ENCODE measurements at regions not wholly inside any gene's neighbourhood (a gene's known extent, or its start where the extent isn't known, plus 50 kb on each side); places are given as distances from the start of the nearest gene placed in this dataset.

GRCh38 chr12:131457331-131458047 lies 253.4 kb upstream of the SFSWAP start:
- no peaks in the 10 kb centered on the region for H3K36me3 ChIP-seq (replicated peaks in 1 of 2)
- intact Hi-C loops (cut with DNase I): no loop called here

GRCh38 chr12:131458048-131458374 lies 252.9 kb upstream of the SFSWAP start:
- peak in 1 of 7 donors; percentile 33 for DNase-seq
- no peaks in the 10 kb centered on the region for H3K9me3 ChIP-seq (replicated peaks in 1 of 3)
- WGBS, 4 donors: 69 to 79% (median 78%) methylated on average over 8 to 9 of the region's 9 CpGs
- H3K4me1 ChIP-seq (replicated peaks in 1 of 2): no peaks in the 10 kb centered on the region
- no peaks in the 10 kb centered on the region for H3K36me3 ChIP-seq (replicated peaks in 1 of 2)
- no peak for TF ChIP-seq CTCF (IDR thresholded peaks at IDR 0.05)
- H3K27ac ChIP-seq: no peak overlapping the region
- peaks cover 4% of the 10 kb centered on the region for H3K27me3 ChIP-seq
- intact Hi-C loops (cut with DNase I): no loop called here
- H3K4me3 ChIP-seq: no peak overlapping the region

More at GRCh38 chr12:131457331-131458047, 253.4 kb upstream of the SFSWAP start:
- Histone ChIP-seq H3K4me3 (no peak overlapping the region), H3K27me3 (peaks cover 4% of the 10 kb centered on the region), H3K4me1 (replicated peaks in 1 of 2) (no peaks in the 10 kb centered on the region), H3K9me3 (replicated peaks in 1 of 3) (no peaks in the 10 kb centered on the region), H3K27ac (no peak overlapping the region)
- 64 to 75% (median 70%) methylated on average over 9 to 19 of the region's 19 CpGs for whole genome bisulfite sequencing, 4 donors
- TF ChIP-seq POLR2A (IDR thresholded peaks at IDR 0.05) (no peak), CTCF (IDR thresholded peaks at IDR 0.05) (no peak)
- peak in 1 of 7 donors; percentile 21 for DNase-seq

GRCh38 chr12:131458931-131459772 lies 251.7 kb upstream of the SFSWAP start:
- peaks cover 4% of the 10 kb centered on the region for H3K27me3 ChIP-seq
- no peak for TF ChIP-seq CTCF (IDR thresholded peaks at IDR 0.05)
- no peak for TF ChIP-seq POLR2A (IDR thresholded peaks at IDR 0.05)
- 76 to 82% (median 81%) methylated on average over 26 to 31 of the region's 31 CpGs for WGBS, 4 donors
- no peak overlapping the region for H3K27ac ChIP-seq
- no peaks in the 10 kb centered on the region for H3K36me3 ChIP-seq (replicated peaks in 1 of 2)
- peak in 1 of 7 donors; percentile 15 for DNase-seq
- intact Hi-C loops (cut with DNase I): no loop called here
- no peak overlapping the region for H3K4me3 ChIP-seq
- H3K4me1 ChIP-seq (replicated peaks in 1 of 2): no peaks in the 10 kb centered on the region
- H3K9me3 ChIP-seq (replicated peaks in 1 of 3): no peaks in the 10 kb centered on the region

- 55 to 67% (median 64%) methylated on average over 19 to 21 of the region's 21 CpGs for WGBS, 4 donors
- no peaks in the 10 kb centered on the region for H3K4me1 ChIP-seq (replicated peaks in 1 of 2)
- DNase-seq: peak in 1 of 7 donors; percentile 37
- no peaks in the 10 kb centered on the region for H3K9me3 ChIP-seq (replicated peaks in 1 of 3)
- H3K4me3 ChIP-seq: no peak overlapping the region
- intact Hi-C loops (cut with DNase I): no loop called here
- no peak for TF ChIP-seq POLR2A (IDR thresholded peaks at IDR 0.05)
- no peak for TF ChIP-seq CTCF (IDR thresholded peaks at IDR 0.05)
- peaks cover 4% of the 10 kb centered on the region for H3K27me3 ChIP-seq
- no peaks in the 10 kb centered on the region for H3K36me3 ChIP-seq (replicated peaks in 1 of 2)
- no peak overlapping the region for H3K27ac ChIP-seq
These were observed 251.0 kb upstream of the SFSWAP start for GRCh38 chr12:131459773-131460365.

Data from adrenal gland (tissue), 9 donors.